HG03060 (cell line): ENCODE measurements at regions not wholly inside any gene's neighbourhood (a gene's known extent, or its start where the extent isn't known, plus 50 kb on each side); places are given as distances from the start of the nearest gene placed in this dataset.
"Not testable (repeated sequence)": the region's sequence is repeated elsewhere in the genome, so short reads cannot be mapped to it uniquely, and the experiment has no call there.

Experiments
- ATAC-seq: cut with Tn5 transposase; IDR thresholded peaks from one replicate; pipeline ENCODE4 v1.9.1; 2021; ENCODE audit warnings: low read depth, moderate number of reproducible peaks; ENCODE audit not compliant: unreplicated experiment

- ATAC-seq: no peak
Observed at GRCh38 chr12:68984796-68985573, 52.0 kb upstream of the CPM start.

GRCh38 chr12:68997526-68997925 is 64.6 kb upstream of the CPM start:
- not testable (repeated sequence) for ATAC-seq

- no peak for ATAC-seq
Observed at GRCh38 chr12:68998041-68998440, 65.1 kb upstream of the CPM start.

- ATAC-seq: no peak
Observed at GRCh38 chr12:69000074-69000473, 67.1 kb upstream of the CPM start.

- ATAC-seq: no peak
Observed at GRCh38 chr12:69000540-69001243, 67.7 kb upstream of the CPM start.

GRCh38 chr12:69001251-69001650 is 68.3 kb upstream of the CPM start:
- ATAC-seq: no peak

GRCh38 chr12:69002969-69003368 is 70.0 kb upstream of the CPM start:
- ATAC-seq: no peak

GRCh38 chr12:69003991-69004390 is 71.0 kb upstream of the CPM start:
- no peak for ATAC-seq

- ATAC-seq: no peak
Observed at GRCh38 chr12:69007101-69007854, 74.3 kb upstream of the CPM start.

GRCh38 chr12:69007855-69008351 is 74.9 kb upstream of the CPM start:
- ATAC-seq: no peak

GRCh38 chr12:69008520-69008919 is 75.5 kb upstream of the CPM start:
- no peak for ATAC-seq

GRCh38 chr12:69014047-69014446 is 81.1 kb upstream of the CPM start:
- ATAC-seq: no peak

GRCh38 chr12:69015017-69015416 is 82.0 kb upstream of the CPM start:
- ATAC-seq: no peak

- no peak for ATAC-seq
Observed at GRCh38 chr12:69015831-69016230, 82.9 kb upstream of the CPM start.

- ATAC-seq: no peak
Observed at GRCh38 chr12:69019082-69019481, 86.1 kb upstream of the CPM start.

- ATAC-seq: no peak
Observed at GRCh38 chr12:69019910-69020309, 86.9 kb upstream of the CPM start.

- no peak for ATAC-seq
Observed at GRCh38 chr12:69022674-69023073, 89.7 kb upstream of the CPM start.

GRCh38 chr12:69023840-69024239 is 90.9 kb upstream of the CPM start:
- no peak for ATAC-seq

- ATAC-seq: no peak
Observed at GRCh38 chr12:69024413-69024812, 91.4 kb upstream of the CPM start.

- ATAC-seq: no peak
Observed at GRCh38 chr12:69024907-69025306, 91.9 kb upstream of the CPM start.

GRCh38 chr12:69026336-69026735 is 93.4 kb upstream of the CPM start:
- ATAC-seq: no peak
